ENCODE measurements at regions not wholly inside any gene's neighbourhood (a gene's known extent, or its start where the extent isn't known, plus 50 kb on each side); places are given as distances from the start of the nearest gene placed in this dataset.

- no peak for FAIRE-seq
These were observed 76.4 kb upstream of the TMEM132C start for GRCh38 chr12:128190614-128191013.

GRCh38 chr12:128191380-128191779, 75.6 kb upstream of the TMEM132C start:
- no peak for FAIRE-seq

GRCh38 chr12:128204711-128205110, 62.3 kb upstream of the TMEM132C start:
- FAIRE-seq, result no peak

- FAIRE-seq, result no peak
These were observed 61.8 kb upstream of the TMEM132C start for GRCh38 chr12:128205145-128205544.

GRCh38 chr12:128205758-128206157, 61.2 kb upstream of the TMEM132C start:
- no peak for FAIRE-seq
